ENCODE measurements at regions not wholly inside any gene's neighbourhood (a gene's known extent, or its start where the extent isn't known, plus 50 kb on each side); places are given as distances from the start of the nearest gene placed in this dataset.
A peak's percentile ranks its signal among the peaks of the same experiment; 100 is the strongest.

- Histone ChIP-seq H3K4me3 (ENCODE audit: severe bottlenecking) (no peak overlapping the region), H3K36me3 (ENCODE audit: low read depth) (no peaks in the 10 kb centered on the region), H3K4me1 (ENCODE audit: insufficient read depth, poor library complexity, severe bottlenecking) (no peaks in the 10 kb centered on the region), H3K27me3 (ENCODE audit: insufficient read depth, poor library complexity, severe bottlenecking) (peaks cover 10% of the 10 kb centered on the region), H3K9me3 (ENCODE audit: severe bottlenecking) (no peaks in the 10 kb centered on the region), H3K27ac (ENCODE audit: poor library complexity, severe bottlenecking) (no peak overlapping the region)
- ATAC-seq (ENCODE audit: low read depth): no peak
- TF ChIP-seq, protein P1, sequence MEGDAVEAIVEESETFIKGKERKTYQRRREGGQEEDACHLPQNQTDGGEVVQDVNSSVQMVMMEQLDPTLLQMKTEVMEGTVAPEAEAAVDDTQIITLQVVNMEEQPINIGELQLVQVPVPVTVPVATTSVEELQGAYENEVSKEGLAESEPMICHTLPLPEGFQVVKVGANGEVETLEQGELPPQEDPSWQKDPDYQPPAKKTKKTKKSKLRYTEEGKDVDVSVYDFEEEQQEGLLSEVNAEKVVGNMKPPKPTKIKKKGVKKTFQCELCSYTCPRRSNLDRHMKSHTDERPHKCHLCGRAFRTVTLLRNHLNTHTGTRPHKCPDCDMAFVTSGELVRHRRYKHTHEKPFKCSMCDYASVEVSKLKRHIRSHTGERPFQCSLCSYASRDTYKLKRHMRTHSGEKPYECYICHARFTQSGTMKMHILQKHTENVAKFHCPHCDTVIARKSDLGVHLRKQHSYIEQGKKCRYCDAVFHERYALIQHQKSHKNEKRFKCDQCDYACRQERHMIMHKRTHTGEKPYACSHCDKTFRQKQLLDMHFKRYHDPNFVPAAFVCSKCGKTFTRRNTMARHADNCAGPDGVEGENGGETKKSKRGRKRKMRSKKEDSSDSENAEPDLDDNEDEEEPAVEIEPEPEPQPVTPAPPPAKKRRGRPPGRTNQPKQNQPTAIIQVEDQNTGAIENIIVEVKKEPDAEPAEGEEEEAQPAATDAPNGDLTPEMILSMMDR (IDR thresholded peaks at IDR 0.05; ENCODE audit: poor library complexity, severe bottlenecking): no peak
- DNase-seq (ENCODE audit: low spot score): no peak
These were observed 242.2 kb upstream of the CHRNA7 start for GRCh38 chr15:31788104-31788503.

DNA sequence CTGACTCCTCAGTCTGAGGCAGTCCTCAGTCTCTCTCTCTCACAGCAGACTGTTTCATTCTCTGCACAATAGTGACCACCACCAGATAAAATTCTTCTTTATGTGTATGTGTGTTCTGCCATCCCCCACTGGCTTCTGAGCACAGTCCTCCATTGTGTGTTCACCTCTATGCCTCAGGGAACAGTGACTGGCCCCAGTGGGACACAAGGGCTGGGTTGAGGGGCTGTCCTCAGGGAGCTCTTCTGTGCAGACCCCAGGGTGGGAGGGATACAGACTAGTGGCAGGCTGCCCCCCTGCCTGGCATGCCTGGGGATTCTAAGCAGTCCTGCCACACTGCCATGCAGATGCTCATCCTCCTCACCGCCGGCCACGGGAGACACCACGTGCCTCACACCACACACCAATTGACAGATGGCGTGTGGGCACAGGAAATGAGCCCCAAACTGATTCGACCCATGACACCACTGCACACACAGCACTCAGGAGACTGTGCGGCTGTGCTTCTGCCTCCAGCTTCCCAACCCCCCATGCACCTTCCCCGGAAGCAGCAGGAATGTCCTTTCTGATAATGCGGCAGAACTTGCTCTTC lies 237.6 kb upstream of the CHRNA7 start:
- no peak for ATAC-seq (ENCODE audit: low read depth)
- DNase-seq (ENCODE audit: low spot score): no peak
- Histone ChIP-seq H3K36me3 (ENCODE audit: low read depth) (no peaks in the 10 kb centered on the region), H3K4me3 (ENCODE audit: severe bottlenecking) (no peak overlapping the region), H3K27ac (ENCODE audit: poor library complexity, severe bottlenecking) (no peak overlapping the region), H3K9me3 (ENCODE audit: severe bottlenecking) (no peaks in the 10 kb centered on the region), H3K27me3 (ENCODE audit: insufficient read depth, poor library complexity, severe bottlenecking) (peaks cover 5% of the 10 kb centered on the region), H3K4me1 (ENCODE audit: insufficient read depth, poor library complexity, severe bottlenecking) (no peaks in the 10 kb centered on the region)
- TF ChIP-seq, protein P1 (IDR thresholded peaks at IDR 0.05; ENCODE audit: poor library complexity, severe bottlenecking): no peak

- DNase-seq (ENCODE audit: low spot score) (no peak), ATAC-seq (ENCODE audit: low read depth) (no peak)
- Histone ChIP-seq H3K27ac (ENCODE audit: poor library complexity, severe bottlenecking) (no peak overlapping the region), H3K9me3 (ENCODE audit: severe bottlenecking) (no peaks in the 10 kb centered on the region), H3K4me1 (ENCODE audit: insufficient read depth, poor library complexity, severe bottlenecking) (no peaks in the 10 kb centered on the region), H3K27me3 (ENCODE audit: insufficient read depth, poor library complexity, severe bottlenecking) (no peaks in the 10 kb centered on the region), H3K4me3 (ENCODE audit: severe bottlenecking) (no peak overlapping the region), H3K36me3 (ENCODE audit: low read depth) (no peaks in the 10 kb centered on the region)
- TF ChIP-seq, protein P1 (IDR thresholded peaks at IDR 0.05; ENCODE audit: poor library complexity, severe bottlenecking): no peak
These were observed 231.0 kb upstream of the CHRNA7 start for GRCh38 chr15:31799319-31799714.

- DNase-seq (ENCODE audit: low spot score): no peak
- peak; percentile 70 for ATAC-seq (ENCODE audit: low read depth)
- H3K4me1 ChIP-seq (ENCODE audit: insufficient read depth, poor library complexity, severe bottlenecking): no peaks in the 10 kb centered on the region
These were observed 230.5 kb upstream of the CHRNA7 start for GRCh38 chr15:31799715-31800321.

More at GRCh38 chr15:31799715-31800321, 230.5 kb upstream of the CHRNA7 start:
- no peak overlapping the region for H3K4me3 ChIP-seq (ENCODE audit: severe bottlenecking)
- TF ChIP-seq, protein P1 (IDR thresholded peaks at IDR 0.05; ENCODE audit: poor library complexity, severe bottlenecking): no peak
- no peaks in the 10 kb centered on the region for H3K27me3 ChIP-seq (ENCODE audit: insufficient read depth, poor library complexity, severe bottlenecking)
- no peak overlapping the region for H3K27ac ChIP-seq (ENCODE audit: poor library complexity, severe bottlenecking)
- no peaks in the 10 kb centered on the region for H3K36me3 ChIP-seq (ENCODE audit: low read depth)
- H3K9me3 ChIP-seq (ENCODE audit: severe bottlenecking): no peaks in the 10 kb centered on the region
